Calu3 (cell line): ENCODE measurements at regions not wholly inside any gene's neighbourhood (a gene's known extent, or its start where the extent isn't known, plus 50 kb on each side); places are given as distances from the start of the nearest gene placed in this dataset.

ENCODE experiments used
- BruUV-seq: library from RNA; stranded (reverse); fragments of 400-500 nt; replicated peaks from 2 replicates; lab custom pipeline; 2021; lab: Mats Ljungman, UMichigan
- CTCF ChIA-PET: fragments of 300-600 bp; sonication (Branson Sonifier 250); formaldehyde crosslinking; loops from one replicate; lab custom pipeline; 2022; ENCODE audit warnings: antibody characterized with exemption; lab: Charles Lee
- DNase-seq: peaks from one replicate; pipeline ENCODE4 v3.0.0; 2022
- H3K27ac Mint-ChIP-seq: one replicate; pipeline ENCODE4 v1.8.0; 2022; ENCODE audit warnings: mixed read lengths; ENCODE audit not compliant: unreplicated experiment
- H3K27me3 Mint-ChIP-seq: one replicate; pipeline ENCODE4 v1.8.0; 2022; ENCODE audit warnings: mixed read lengths; ENCODE audit not compliant: unreplicated experiment
- H3K36me3 Mint-ChIP-seq: one replicate; pipeline ENCODE4 v1.8.0; 2022; ENCODE audit warnings: mild to moderate bottlenecking, moderate library complexity, mixed read lengths; ENCODE audit not compliant: insufficient read depth, unreplicated experiment
- H3K4me1 Mint-ChIP-seq: one replicate; pipeline ENCODE4 v1.8.0; 2022; ENCODE audit warnings: mild to moderate bottlenecking, low read depth, mixed read lengths; ENCODE audit not compliant: unreplicated experiment
- H3K4me3 Mint-ChIP-seq: one replicate; pipeline ENCODE4 v1.8.0; 2022; ENCODE audit warnings: mild to moderate bottlenecking, low read depth, moderate library complexity, mixed read lengths; ENCODE audit not compliant: unreplicated experiment
- H3K9me3 Mint-ChIP-seq: one replicate; pipeline ENCODE4 v1.8.0; 2022; ENCODE audit warnings: low read depth, mixed read lengths; ENCODE audit not compliant: unreplicated experiment
- CTCF ChIP-seq: fragments of 200-600 bp; IDR thresholded peaks from one replicate; pipeline ENCODE4 v1.8.0; 2022; ENCODE audit warnings: antibody characterized with exemption; ENCODE audit not compliant: unreplicated experiment
- intact Hi-C: fragments of 100-400 bp; cut with micrococcal nuclease; formaldehyde crosslinking; loops from one replicate; pipeline ENCODE4 v1.10.0; 2022; ENCODE audit not compliant: unreplicated experiment

- CTCF ChIA-PET: interaction anchor here (0.7 kb wide), 1 partner anchor 322 kb away, joined by 7 read pairs; no protein-coding TSS in a partner anchor
- Mint-ChIP-seq H3K27ac (no peak overlapping the region), H3K4me3 (no peak overlapping the region), H3K27me3 (no peaks in the 10 kb centered on the region), H3K36me3 (no peaks in the 10 kb centered on the region), H3K4me1 (peaks cover 27% of the 10 kb centered on the region), H3K9me3 (no peaks in the 10 kb centered on the region)
- BruUV-seq: no TSS peak
- no peak for TF ChIP-seq CTCF
- DNase-seq: peak; percentile 19
- intact Hi-C loops: no loop called here
Measured at GRCh38 chr3:113110267-113110666, 101.1 kb upstream of the BOC start.

GRCh38 chr3:113111011-113111707, 100.2 kb upstream of the BOC start:
- Mint-ChIP-seq H3K4me1 (peaks cover 27% of the 10 kb centered on the region), H3K27me3 (no peaks in the 10 kb centered on the region), H3K9me3 (no peaks in the 10 kb centered on the region), H3K4me3 (no peak overlapping the region), H3K27ac (no peak overlapping the region), H3K36me3 (no peaks in the 10 kb centered on the region)
- no peak for TF ChIP-seq CTCF
- no TSS peak for BruUV-seq
- intact Hi-C loops: no loop called here
- CTCF ChIA-PET: interaction anchor here (0.7 kb wide), 2 partner anchors 18 to 147 kb away, joined by 5 to 6 read pairs; no protein-coding TSS in a partner anchor
- DNase-seq: peak; percentile 14

- no TSS peak for BruUV-seq
- intact Hi-C loops: no loop called here
- TF ChIP-seq CTCF: no peak
- Mint-ChIP-seq H3K4me1 (peaks cover 27% of the 10 kb centered on the region), H3K36me3 (no peaks in the 10 kb centered on the region), H3K27me3 (no peaks in the 10 kb centered on the region), H3K4me3 (no peak overlapping the region), H3K27ac (no peak overlapping the region), H3K9me3 (no peaks in the 10 kb centered on the region)
- CTCF ChIA-PET: interaction anchor here (0.6 kb wide), 1 partner anchor 50 kb away, joined by 4 read pairs; no protein-coding TSS in a partner anchor
- DNase-seq: no peak
Measured at GRCh38 chr3:113113361-113113760, 98.0 kb upstream of the BOC start.

- no TSS peak for BruUV-seq
- CTCF ChIA-PET: no interaction called here
- no peak overlapping the region for H3K27ac Mint-ChIP-seq
- no peaks in the 10 kb centered on the region for H3K4me1 Mint-ChIP-seq
- H3K4me3 Mint-ChIP-seq: no peak overlapping the region
- TF ChIP-seq CTCF: no peak
- no peaks in the 10 kb centered on the region for H3K9me3 Mint-ChIP-seq
- H3K27me3 Mint-ChIP-seq: no peaks in the 10 kb centered on the region
- no peaks in the 10 kb centered on the region for H3K36me3 Mint-ChIP-seq
- no peak for DNase-seq
- intact Hi-C loops: no loop called here
Measured at GRCh38 chr3:113117511-113118234, 93.7 kb upstream of the BOC start.
